GM19324 (cell line): ENCODE measurements at regions not wholly inside any gene's neighbourhood (a gene's known extent, or its start where the extent isn't known, plus 50 kb on each side); places are given as distances from the start of the nearest gene placed in this dataset.
"Not testable (repeated sequence)": the region's sequence is repeated elsewhere in the genome, so short reads cannot be mapped to it uniquely, and the experiment has no call there.

Experiments used
- ATAC-seq: cut with Tn5 transposase; IDR thresholded peaks from one replicate; pipeline ENCODE4 v1.9.1; 2021; ENCODE audit warnings: mild to moderate bottlenecking, moderate library complexity; ENCODE audit not compliant: unreplicated experiment, low FRiP score

- no peak for ATAC-seq
Measured at GRCh38 chr6:82506526-82506925, 142.9 kb downstream of the TPBG start.

- ATAC-seq = no peak
Measured at GRCh38 chr6:82507112-82507511, 143.5 kb downstream of the TPBG start.

GRCh38 chr6:82511546-82511945 is 147.9 kb downstream of the TPBG start:
- ATAC-seq = no peak

- not testable (repeated sequence) for ATAC-seq
Measured at GRCh38 chr6:82517896-82518295, 154.3 kb downstream of the TPBG start.

- ATAC-seq = no peak
Measured at GRCh38 chr6:82521369-82521768, 157.8 kb downstream of the TPBG start.

GRCh38 chr6:82521861-82522260 is 158.2 kb downstream of the TPBG start:
- ATAC-seq = no peak

- ATAC-seq = no peak
Measured at GRCh38 chr6:82524031-82524430, 160.4 kb downstream of the TPBG start.

- no peak for ATAC-seq
Measured at GRCh38 chr6:82525775-82526495, 162.3 kb downstream of the TPBG start.

- ATAC-seq = not testable (repeated sequence)
Measured at GRCh38 chr6:82529960-82530460, 166.4 kb downstream of the TPBG start.

- no peak for ATAC-seq
Measured at GRCh38 chr6:82534876-82535275, 171.3 kb downstream of the TPBG start.

- not testable (repeated sequence) for ATAC-seq
Measured at GRCh38 chr6:82549480-82549879, 185.9 kb downstream of the TPBG start.

- not testable (repeated sequence) for ATAC-seq
Measured at GRCh38 chr6:82551311-82551710, 187.7 kb downstream of the TPBG start.

- no peak for ATAC-seq
Measured at GRCh38 chr6:82551831-82552230, 188.2 kb downstream of the TPBG start.

GRCh38 chr6:82553863-82554531 is 190.4 kb downstream of the TPBG start:
- no peak for ATAC-seq

GRCh38 chr6:82554666-82555065 is 191.0 kb downstream of the TPBG start:
- ATAC-seq = no peak

GRCh38 chr6:82555801-82556200 is 192.2 kb downstream of the TPBG start:
- no peak for ATAC-seq

- not testable (repeated sequence) for ATAC-seq
Measured at GRCh38 chr6:82558531-82558930, 194.9 kb downstream of the TPBG start.

GRCh38 chr6:82567621-82568020 is 204.0 kb downstream of the TPBG start:
- no peak for ATAC-seq

GRCh38 chr6:82568290-82568993 is 204.8 kb downstream of the TPBG start:
- ATAC-seq = peak; percentile 100

GRCh38 chr6:82569022-82569421 is 205.4 kb downstream of the TPBG start:
- no peak for ATAC-seq

GRCh38 chr6:82570083-82570482 is 206.5 kb downstream of the TPBG start:
- no peak for ATAC-seq
